ENCODE measurements at regions not wholly inside any gene's neighbourhood (a gene's known extent, or its start where the extent isn't known, plus 50 kb on each side); places are given as distances from the start of the nearest gene placed in this dataset.

DNA sequence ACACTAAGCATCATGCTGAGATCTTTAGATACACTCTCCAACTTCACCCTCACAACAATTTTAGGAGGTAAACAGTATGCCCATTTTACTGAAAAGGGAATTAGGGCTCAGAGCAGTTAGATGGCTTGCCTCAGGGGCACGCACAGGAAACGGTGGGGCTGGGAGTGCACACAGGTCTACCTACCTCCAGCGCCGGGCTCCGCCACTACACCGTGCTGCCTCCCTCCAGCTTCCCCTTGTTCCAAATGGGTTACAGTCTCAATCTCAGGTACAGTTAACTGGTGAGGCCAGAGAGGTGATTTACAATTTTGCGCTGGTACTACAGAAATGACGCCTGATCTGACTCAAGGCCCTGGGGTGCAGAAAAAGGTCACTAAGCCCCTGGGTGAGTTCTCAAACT lies 142.0 kb downstream of the NOC3L start (continued):
- TF ChIP-seq, protein P1, sequence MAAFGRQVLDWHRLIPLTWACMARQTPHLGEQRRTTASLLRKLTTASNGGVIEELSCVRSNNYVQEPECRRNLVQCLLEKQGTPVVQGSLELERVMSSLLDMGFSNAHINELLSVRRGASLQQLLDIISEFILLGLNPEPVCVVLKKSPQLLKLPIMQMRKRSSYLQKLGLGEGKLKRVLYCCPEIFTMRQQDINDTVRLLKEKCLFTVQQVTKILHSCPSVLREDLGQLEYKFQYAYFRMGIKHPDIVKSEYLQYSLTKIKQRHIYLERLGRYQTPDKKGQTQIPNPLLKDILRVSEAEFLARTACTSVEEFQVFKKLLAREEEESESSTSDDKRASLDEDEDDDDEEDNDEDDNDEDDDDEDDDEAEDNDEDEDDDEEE (CRISPR knock-in tag; IDR thresholded peaks at IDR 0.05), result no peak
- TF ChIP-seq MAF1 (CRISPR knock-in tag; IDR thresholded peaks at IDR 0.05; ENCODE audit: borderline replicate concordance) (no peak), ZNF136 (CRISPR knock-in tag; IDR thresholded peaks at IDR 0.05; ENCODE audit: low read depth) (no peak), ZBTB7A (CRISPR knock-in tag; IDR thresholded peaks at IDR 0.05) (no peak)

DNA sequence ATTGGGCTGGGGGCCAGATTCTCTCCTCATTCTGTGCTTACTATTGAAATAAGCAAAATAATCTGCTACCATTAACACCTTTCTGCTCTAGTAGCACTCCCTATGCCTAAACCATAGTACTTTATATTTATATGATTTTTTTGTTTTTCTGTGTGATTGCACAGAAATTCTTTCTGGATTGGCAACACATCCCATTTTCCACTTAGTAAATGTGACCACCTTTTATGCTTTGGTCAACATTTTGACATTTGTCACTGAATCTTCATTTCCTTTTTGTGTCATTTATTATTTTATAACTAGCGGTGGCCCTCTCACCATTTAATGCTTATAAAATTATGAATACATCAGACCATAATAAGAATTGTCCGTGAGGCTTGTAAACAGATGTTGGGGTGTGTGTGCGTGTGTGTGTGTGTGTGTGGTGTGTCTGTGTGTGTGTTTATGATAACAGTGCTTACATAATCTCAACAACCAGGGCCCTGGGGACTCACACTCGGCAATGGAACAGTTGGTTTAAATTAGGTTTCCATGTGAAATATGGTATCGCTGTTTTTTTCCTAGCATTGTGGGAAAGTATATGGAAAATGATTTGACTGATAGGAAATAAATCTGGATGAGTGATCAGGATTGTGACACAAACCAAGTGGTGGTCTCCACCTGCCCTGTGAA lies 138.9 kb downstream of the NOC3L start:
- Histone ChIP-seq H3K27me3 (ENCODE audit: control insufficient read depth in 1 of 2, insufficient read depth in 2 of 2, low read length in 2 of 2) (no peaks in the 10 kb centered on the region), H3K9ac (ENCODE audit: insufficient read depth, low read depth, low read length) (no peak overlapping the region), H3K9me3 (ENCODE audit: low read length) (no peaks in the 10 kb centered on the region), H4K20me1 (ENCODE audit: insufficient read depth, low read length) (no peaks in the 10 kb centered on the region), H3K4me2 (ENCODE audit: low read depth, low read length) (no peak overlapping the region), H3K4me3 (replicated peaks in 1 of 3; ENCODE audit: insufficient read depth in 1 of 3, low read depth in 2 of 3, low read length in 3 of 3) (no peak overlapping the region), H3K27ac (ENCODE audit: extremely low read length, insufficient read depth, low read length) (no peak overlapping the region), H3K36me3 (replicated peaks in 1 of 2; ENCODE audit: control insufficient read depth in 1 of 2, insufficient read depth in 2 of 2, low read length in 2 of 2) (no peaks in the 10 kb centered on the region), H3K4me1 (ENCODE audit: insufficient read depth, low read length) (no peaks in the 10 kb centered on the region), H2AFZ (ENCODE audit: low read length) (no peak overlapping the region), H3K79me2 (ENCODE audit: insufficient read depth, low read length) (no peaks in the 10 kb centered on the region)
- no TSS peak for BruUV-seq (replicated peaks)
- FAIRE-seq (no peak), ATAC-seq (no peak), DNase-seq (ENCODE audit: low spot score) (no peak)
- 55% methylated on average over 5 of the region's 5 CpGs for WGBS (ENCODE audit: low lambda C conversion rate)
- intact Hi-C loops (cut with micrococcal nuclease; ENCODE audit: unreplicated experiment) (no loop called here), in situ Hi-C loops (cut with HindIII; ENCODE audit: extremely low pct_ligation_motif_present, low pct_unique_long_range_greater_than_20kb) (no loop called here)
- POLR2A ChIA-PET, result no interaction called here
- CTCF ChIA-PET (ENCODE audit: low intra/inter-chr PET ratio, low total read pairs), result no interaction called here
- TF ChIP-seq NKX3-1 (CRISPR knock-in tag; IDR thresholded peaks at IDR 0.05) (no peak), RFX3 (CRISPR knock-in tag; IDR thresholded peaks at IDR 0.05) (no peak), SMAD3 (CRISPR knock-in tag; IDR thresholded peaks at IDR 0.05) (no peak), NR2F2 (IDR thresholded peaks at IDR 0.05; ENCODE audit: borderline replicate concordance, low read depth) (no peak), MYNN (CRISPR knock-in tag; IDR thresholded peaks at IDR 0.05; ENCODE audit: low read depth) (no peak), ZNF749 (CRISPR knock-in tag; IDR thresholded peaks at IDR 0.05; ENCODE audit: borderline replicate concordance) (no peak), ZNF207 (IDR thresholded peaks at IDR 0.05; ENCODE audit: borderline replicate concordance) (no peak), ZNF550 (CRISPR knock-in tag; IDR thresholded peaks at IDR 0.05; ENCODE audit: borderline replicate concordance) (no peak), HOXA7 (CRISPR knock-in tag; IDR thresholded peaks at IDR 0.05) (no peak), KLF13 (CRISPR knock-in tag; IDR thresholded peaks at IDR 0.05) (no peak), ZFP36L1 (CRISPR knock-in tag; IDR thresholded peaks at IDR 0.05) (no peak)
- TF ChIP-seq, protein P2, sequence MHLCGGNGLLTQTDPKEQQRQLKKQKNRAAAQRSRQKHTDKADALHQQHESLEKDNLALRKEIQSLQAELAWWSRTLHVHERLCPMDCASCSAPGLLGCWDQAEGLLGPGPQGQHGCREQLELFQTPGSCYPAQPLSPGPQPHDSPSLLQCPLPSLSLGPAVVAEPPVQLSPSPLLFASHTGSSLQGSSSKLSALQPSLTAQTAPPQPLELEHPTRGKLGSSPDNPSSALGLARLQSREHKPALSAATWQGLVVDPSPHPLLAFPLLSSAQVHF (CRISPR knock-in tag; IDR thresholded peaks at IDR 0.05), result no peak
- TF ChIP-seq, protein P3, sequence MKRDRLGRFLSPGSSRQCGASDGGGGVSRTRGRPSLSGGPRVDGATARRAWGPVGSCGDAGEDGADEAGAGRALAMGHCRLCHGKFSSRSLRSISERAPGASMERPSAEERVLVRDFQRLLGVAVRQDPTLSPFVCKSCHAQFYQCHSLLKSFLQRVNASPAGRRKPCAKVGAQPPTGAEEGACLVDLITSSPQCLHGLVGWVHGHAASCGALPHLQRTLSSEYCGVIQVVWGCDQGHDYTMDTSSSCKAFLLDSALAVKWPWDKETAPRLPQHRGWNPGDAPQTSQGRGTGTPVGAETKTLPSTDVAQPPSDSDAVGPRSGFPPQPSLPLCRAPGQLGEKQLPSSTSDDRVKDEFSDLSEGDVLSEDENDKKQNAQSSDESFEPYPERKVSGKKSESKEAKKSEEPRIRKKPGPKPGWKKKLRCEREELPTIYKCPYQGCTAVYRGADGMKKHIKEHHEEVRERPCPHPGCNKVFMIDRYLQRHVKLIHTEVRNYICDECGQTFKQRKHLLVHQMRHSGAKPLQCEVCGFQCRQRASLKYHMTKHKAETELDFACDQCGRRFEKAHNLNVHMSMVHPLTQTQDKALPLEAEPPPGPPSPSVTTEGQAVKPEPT (CRISPR knock-in tag; IDR thresholded peaks at IDR 0.05; ENCODE audit: low read depth), result no peak
- TF ChIP-seq, protein P4, sequence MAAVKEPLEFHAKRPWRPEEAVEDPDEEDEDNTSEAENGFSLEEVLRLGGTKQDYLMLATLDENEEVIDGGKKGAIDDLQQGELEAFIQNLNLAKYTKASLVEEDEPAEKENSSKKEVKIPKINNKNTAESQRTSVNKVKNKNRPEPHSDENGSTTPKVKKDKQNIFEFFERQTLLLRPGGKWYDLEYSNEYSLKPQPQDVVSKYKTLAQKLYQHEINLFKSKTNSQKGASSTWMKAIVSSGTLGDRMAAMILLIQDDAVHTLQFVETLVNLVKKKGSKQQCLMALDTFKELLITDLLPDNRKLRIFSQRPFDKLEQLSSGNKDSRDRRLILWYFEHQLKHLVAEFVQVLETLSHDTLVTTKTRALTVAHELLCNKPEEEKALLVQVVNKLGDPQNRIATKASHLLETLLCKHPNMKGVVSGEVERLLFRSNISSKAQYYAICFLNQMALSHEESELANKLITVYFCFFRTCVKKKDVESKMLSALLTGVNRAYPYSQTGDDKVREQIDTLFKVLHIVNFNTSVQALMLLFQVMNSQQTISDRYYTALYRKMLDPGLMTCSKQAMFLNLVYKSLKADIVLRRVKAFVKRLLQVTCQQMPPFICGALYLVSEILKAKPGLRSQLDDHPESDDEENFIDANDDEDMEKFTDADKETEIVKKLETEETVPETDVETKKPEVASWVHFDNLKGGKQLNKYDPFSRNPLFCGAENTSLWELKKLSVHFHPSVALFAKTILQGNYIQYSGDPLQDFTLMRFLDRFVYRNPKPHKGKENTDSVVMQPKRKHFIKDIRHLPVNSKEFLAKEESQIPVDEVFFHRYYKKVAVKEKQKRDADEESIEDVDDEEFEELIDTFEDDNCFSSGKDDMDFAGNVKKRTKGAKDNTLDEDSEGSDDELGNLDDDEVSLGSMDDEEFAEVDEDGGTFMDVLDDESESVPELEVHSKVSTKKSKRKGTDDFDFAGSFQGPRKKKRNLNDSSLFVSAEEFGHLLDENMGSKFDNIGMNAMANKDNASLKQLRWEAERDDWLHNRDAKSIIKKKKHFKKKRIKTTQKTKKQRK (IDR thresholded peaks at IDR 0.05; ENCODE audit: low read length), result no peak
